Mucosa of gallbladder (tissue), 1 donor: ENCODE measurements at regions not wholly inside any gene's neighbourhood (a gene's known extent, or its start where the extent isn't known, plus 50 kb on each side); places are given as distances from the start of the nearest gene placed in this dataset.
"Not testable (repeated sequence)": the region's sequence is repeated elsewhere in the genome, so short reads cannot be mapped to it uniquely, and the experiment has no call there.

Source experiments
- DNase-seq: peaks from one replicate; pipeline ENCODE4 v3.0.0-alpha.2; 2020; ENCODE audit warnings: low spot score
- donor health status: DM: no; HTN: no; CAD: no.

GRCh38 chr6:134636186-134636799, 313.6 kb downstream of the ALDH8A1 start:
- DNase-seq = no peak

GRCh38 chr6:134634966-134635365, 314.9 kb downstream of the ALDH8A1 start:
- DNase-seq = no peak

GRCh38 chr6:134634466-134634865, 315.4 kb downstream of the ALDH8A1 start:
- no peak for DNase-seq

- DNase-seq = not testable (repeated sequence)
These were observed 315.3 kb upstream of the SGK1 start for GRCh38 chr6:134632982-134633940.

- DNase-seq = no peak
These were observed 314.1 kb upstream of the SGK1 start for GRCh38 chr6:134632024-134632423.

- no peak for DNase-seq
These were observed 313.5 kb upstream of the SGK1 start for GRCh38 chr6:134631398-134631924.

- DNase-seq = no peak
These were observed 312.7 kb upstream of the SGK1 start for GRCh38 chr6:134630508-134631121.

GRCh38 chr6:134628154-134628553, 310.2 kb upstream of the SGK1 start:
- no peak for DNase-seq

- no peak for DNase-seq
These were observed 309.8 kb upstream of the SGK1 start for GRCh38 chr6:134627707-134628106.

- no peak for DNase-seq
These were observed 308.7 kb upstream of the SGK1 start for GRCh38 chr6:134626589-134626988.

GRCh38 chr6:134626086-134626485, 308.2 kb upstream of the SGK1 start:
- DNase-seq = no peak

GRCh38 chr6:134624781-134625180, 306.9 kb upstream of the SGK1 start:
- DNase-seq = no peak

- DNase-seq = no peak
These were observed 305.5 kb upstream of the SGK1 start for GRCh38 chr6:134623401-134623800.

- no peak for DNase-seq
These were observed 304.7 kb upstream of the SGK1 start for GRCh38 chr6:134622382-134623173.

- DNase-seq = peak; percentile 22
These were observed 303.9 kb upstream of the SGK1 start for GRCh38 chr6:134621858-134622257.

- no peak for DNase-seq
These were observed 301.9 kb upstream of the SGK1 start for GRCh38 chr6:134619789-134620188.

- DNase-seq = no peak
These were observed 301.2 kb upstream of the SGK1 start for GRCh38 chr6:134619077-134619476.

GRCh38 chr6:134614606-134615485, 296.9 kb upstream of the SGK1 start:
- no peak for DNase-seq

- not testable (repeated sequence) for DNase-seq
These were observed 294.2 kb upstream of the SGK1 start for GRCh38 chr6:134612128-134612527.

- no peak for DNase-seq
These were observed 292.5 kb upstream of the SGK1 start for GRCh38 chr6:134610411-134610810.
